Ishikawa (cell line): ENCODE measurements at regions not wholly inside any gene's neighbourhood (a gene's known extent, or its start where the extent isn't known, plus 50 kb on each side); places are given as distances from the start of the nearest gene placed in this dataset.

Experiments
- CEBPB ChIP-seq: IDR thresholded peaks from 2 replicates; pipeline ENCODE4 v1.6.1; 2012
- CREB1 ChIP-seq: IDR thresholded peaks from 2 replicates; pipeline ENCODE4 v1.6.1; 2012; ENCODE audit warnings: low read depth
- EGR1 ChIP-seq: IDR thresholded peaks from 2 replicates; pipeline ENCODE4 v1.6.1; 2012
- EP300 ChIP-seq: IDR thresholded peaks from 2 replicates; pipeline ENCODE4 v1.6.1; 2012; ENCODE audit warnings: borderline replicate concordance
- TAF1 ChIP-seq: IDR thresholded peaks from 2 replicates; pipeline ENCODE4 v1.6.1; 2012; ENCODE audit warnings: low read depth, mild to moderate bottlenecking
- YY1 ChIP-seq: IDR thresholded peaks from 2 replicates; pipeline ENCODE4 v1.6.1; 2012; ENCODE audit warnings: low read depth
- TF ChIP-seq, protein P1 (sequence below): IDR thresholded peaks from 2 replicates; pipeline ENCODE4 v1.6.1; 2012
- TF ChIP-seq, protein P2 (sequence below): IDR thresholded peaks from 2 replicates; pipeline ENCODE4 v1.6.1; 2012; ENCODE audit warnings: low read depth, mild to moderate bottlenecking

DNA sequence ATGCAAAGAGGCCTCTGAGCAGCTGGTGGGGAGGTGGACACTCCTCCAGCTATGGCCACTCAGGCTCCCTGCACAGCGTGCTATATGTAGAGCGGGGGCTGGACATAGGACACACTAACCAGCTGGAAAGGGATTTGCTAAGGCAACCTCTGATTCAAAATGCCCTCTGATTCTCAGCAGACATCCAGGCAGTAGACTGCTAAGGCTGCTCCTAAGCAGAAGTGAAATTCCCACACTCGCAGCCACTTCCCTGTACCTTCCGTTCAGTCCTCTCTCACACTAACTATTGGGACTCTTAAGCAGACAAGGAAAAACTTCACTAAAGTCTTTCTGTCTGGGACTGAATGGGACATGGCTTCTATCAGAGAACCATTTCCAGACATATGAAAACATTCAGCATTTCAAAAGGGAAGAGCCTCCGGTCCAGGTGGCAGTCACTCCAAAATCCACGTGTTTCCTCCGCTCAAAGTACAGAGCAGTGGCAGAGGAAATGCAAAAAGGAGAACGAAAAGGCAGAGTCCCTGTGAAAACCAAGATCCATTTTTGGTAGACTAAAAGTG, 265.8 kb downstream of the TTC32 start:
- TF ChIP-seq YY1: no peak
- TF ChIP-seq TAF1: no peak
- TF ChIP-seq, protein P1, sequence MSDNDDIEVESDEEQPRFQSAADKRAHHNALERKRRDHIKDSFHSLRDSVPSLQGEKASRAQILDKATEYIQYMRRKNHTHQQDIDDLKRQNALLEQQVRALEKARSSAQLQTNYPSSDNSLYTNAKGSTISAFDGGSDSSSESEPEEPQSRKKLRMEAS: no peak
- no peak for TF ChIP-seq CREB1
- TF ChIP-seq EGR1: no peak
- no peak for TF ChIP-seq EP300
- TF ChIP-seq, protein P2, sequence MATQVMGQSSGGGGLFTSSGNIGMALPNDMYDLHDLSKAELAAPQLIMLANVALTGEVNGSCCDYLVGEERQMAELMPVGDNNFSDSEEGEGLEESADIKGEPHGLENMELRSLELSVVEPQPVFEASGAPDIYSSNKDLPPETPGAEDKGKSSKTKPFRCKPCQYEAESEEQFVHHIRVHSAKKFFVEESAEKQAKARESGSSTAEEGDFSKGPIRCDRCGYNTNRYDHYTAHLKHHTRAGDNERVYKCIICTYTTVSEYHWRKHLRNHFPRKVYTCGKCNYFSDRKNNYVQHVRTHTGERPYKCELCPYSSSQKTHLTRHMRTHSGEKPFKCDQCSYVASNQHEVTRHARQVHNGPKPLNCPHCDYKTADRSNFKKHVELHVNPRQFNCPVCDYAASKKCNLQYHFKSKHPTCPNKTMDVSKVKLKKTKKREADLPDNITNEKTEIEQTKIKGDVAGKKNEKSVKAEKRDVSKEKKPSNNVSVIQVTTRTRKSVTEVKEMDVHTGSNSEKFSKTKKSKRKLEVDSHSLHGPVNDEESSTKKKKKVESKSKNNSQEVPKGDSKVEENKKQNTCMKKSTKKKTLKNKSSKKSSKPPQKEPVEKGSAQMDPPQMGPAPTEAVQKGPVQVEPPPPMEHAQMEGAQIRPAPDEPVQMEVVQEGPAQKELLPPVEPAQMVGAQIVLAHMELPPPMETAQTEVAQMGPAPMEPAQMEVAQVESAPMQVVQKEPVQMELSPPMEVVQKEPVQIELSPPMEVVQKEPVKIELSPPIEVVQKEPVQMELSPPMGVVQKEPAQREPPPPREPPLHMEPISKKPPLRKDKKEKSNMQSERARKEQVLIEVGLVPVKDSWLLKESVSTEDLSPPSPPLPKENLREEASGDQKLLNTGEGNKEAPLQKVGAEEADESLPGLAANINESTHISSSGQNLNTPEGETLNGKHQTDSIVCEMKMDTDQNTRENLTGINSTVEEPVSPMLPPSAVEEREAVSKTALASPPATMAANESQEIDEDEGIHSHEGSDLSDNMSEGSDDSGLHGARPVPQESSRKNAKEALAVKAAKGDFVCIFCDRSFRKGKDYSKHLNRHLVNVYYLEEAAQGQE: no peak
- TF ChIP-seq CEBPB: no peak
